K562 (cell line): ENCODE measurements at regions not wholly inside any gene's neighbourhood (a gene's known extent, or its start where the extent isn't known, plus 50 kb on each side); places are given as distances from the start of the nearest gene placed in this dataset.

Experiments
- ATAC-seq: fragments of 200-7000 bp; cut with Tn5 transposase; 3 replicates; pipeline ENCODE4 v1.9.1; 2020; ENCODE audit warnings: moderate library complexity
- BruUV-seq: library from RNA; stranded (reverse); fragments of 400-500 nt; replicated peaks from 2 replicates; lab custom pipeline; 2021; lab: Mats Ljungman, UMichigan
- CTCF ChIA-PET: fragments of 300-600 bp; formaldehyde crosslinking; extraction: SDS; loops from one replicate; lab custom pipeline; 2021; ENCODE audit warnings: low intra/inter-chr PET ratio; lab: Yijun Ruan, JAX
- POLR2A ChIA-PET: fragments of 300-600, 350-650 bp; sonication (Branson Sonifier 250); formaldehyde crosslinking; extraction: SDS; loops from one replicate; lab custom pipeline; 2021; ENCODE audit warnings: antibody characterized with exemption, inconsistent platforms; lab: Yijun Ruan, JAX
- DNase-seq, 4 experiments: peaks; one replicate each; pipeline versions ENCODE4 v3.0.0 to v3.0.0-alpha.2; 2011 to 2018; ENCODE audit warnings: low spot score in 3 of 4, mixed read lengths in 3 of 4; ENCODE audit errors: extremely low read depth in 1 of 4
- FAIRE-seq: peaks from 2 replicates; lab custom pipeline; 2011; peaks lifted over from hg19 to GRCh38; lab: Jason Lieb, UNC
- H2AFZ ChIP-seq: 2 replicates; pipeline ENCODE4 v1.6.0; 2011; ENCODE audit warnings: low read depth, low read length, control low read depth, inconsistent platforms
- H3K27ac ChIP-seq: fragments of 200-600 bp; 3 replicates; pipeline ENCODE4 v1.8.0; 2011; ENCODE audit warnings: low read depth, mild to moderate bottlenecking, control low read depth, inconsistent platforms, low read length, moderate library complexity, mixed read lengths; ENCODE audit errors: extremely low read depth
- H3K27me3 ChIP-seq, 2 experiments: fragments of 300-600 bp in 1 of 2; 2 replicates in 1 of 2; 3 replicates in 1 of 2; pipeline versions ENCODE4 v1.6.0 to v1.8.0; 2011; ENCODE audit warnings: inconsistent platforms in 2 of 2, low read length in 2 of 2, mild to moderate bottlenecking in 1 of 2, mixed read lengths in 1 of 2, moderate library complexity in 1 of 2; ENCODE audit not compliant: control insufficient read depth in 2 of 2, insufficient read depth in 2 of 2
- H3K36me3 ChIP-seq: fragments of 300-600 bp; 3 replicates; pipeline ENCODE4 v1.8.0; 2011; ENCODE audit warnings: mild to moderate bottlenecking, low read length, inconsistent platforms; ENCODE audit not compliant: control insufficient read depth, insufficient read depth
- H3K4me1 ChIP-seq, 2 experiments: fragments of 200-600 bp in 1 of 2; replicated peaks in 1 of 2; 2 replicates in 1 of 2; 3 replicates in 1 of 2; pipeline versions ENCODE4 v1.5.1 to v1.8.0; 2011; ENCODE audit warnings: inconsistent platforms in 2 of 2, low read length in 2 of 2, mild to moderate bottlenecking in 1 of 2, mixed read lengths in 1 of 2, moderate library complexity in 1 of 2; ENCODE audit not compliant: control insufficient read depth in 2 of 2, insufficient read depth in 2 of 2
- H3K4me2 ChIP-seq: 2 replicates; pipeline ENCODE4 v1.6.1; 2011; ENCODE audit warnings: low read length, control low read depth, inconsistent platforms, mixed read lengths; ENCODE audit not compliant: insufficient read depth
- H3K4me3 ChIP-seq: fragments of 200-600 bp; sonication (generic), shearing (Covaris generic); 2 replicates; pipeline ENCODE4 v1.5.1; 2016; ENCODE audit warnings: control low read depth, inconsistent platforms
- H3K79me2 ChIP-seq: fragments of 200-600 bp; 3 replicates; pipeline ENCODE4 v1.8.0; 2011; ENCODE audit warnings: low read length, inconsistent platforms; ENCODE audit not compliant: control insufficient read depth, insufficient read depth
- H3K9ac ChIP-seq, 2 experiments: 2 replicates each; pipeline versions ENCODE4 v1.6.0 to v1.6.1; 2011; ENCODE audit warnings: low read depth in 2 of 2, low read length in 2 of 2, control low read depth in 1 of 2, inconsistent platforms in 1 of 2, mild to moderate bottlenecking in 1 of 2, mixed read lengths in 1 of 2; ENCODE audit not compliant: insufficient read depth in 1 of 2
- H3K9me1 ChIP-seq: one replicate; pipeline ENCODE4 v1.6.0; 2011; ENCODE audit warnings: inconsistent platforms, mild to moderate bottlenecking, low read length, moderate library complexity; ENCODE audit not compliant: control insufficient read depth, insufficient read depth
- H3K9me3 ChIP-seq: replicated peaks from 2 replicates; pipeline ENCODE4 v1.5.1; 2011; ENCODE audit warnings: low read depth, low read length, inconsistent platforms; ENCODE audit not compliant: control insufficient read depth, insufficient read depth
- H4K20me1 ChIP-seq: replicated peaks from 2 replicates; pipeline ENCODE4 v1.6.1; 2011; ENCODE audit warnings: low read length, inconsistent platforms, mixed read lengths; ENCODE audit not compliant: control insufficient read depth, insufficient read depth
- BDP1 ChIP-seq: IDR thresholded peaks from 3 replicates; pipeline ENCODE4 v1.6.1; 2011; ENCODE audit not compliant: insufficient read length, insufficient read depth
- JUN ChIP-seq, 2 experiments: sonication (generic) in 1 of 2; formaldehyde crosslinking in 1 of 2; IDR thresholded peaks; 2 replicates each; pipeline versions ENCODE4 v1.6.1 to v1.8.0; 2012 to 2022; ENCODE audit warnings: borderline replicate concordance in 2 of 2, mild to moderate bottlenecking in 2 of 2, improper control_type of control experiment in 1 of 2, low read depth in 1 of 2, low read length in 1 of 2, missing genetic modification reagents in 1 of 2
- KDM1A ChIP-seq, 2 experiments: fragments of 450-650 bp; IDR thresholded peaks; 2 replicates each; pipeline ENCODE4 v1.6.1; 2016; ENCODE audit warnings: mild to moderate bottlenecking in 2 of 2
- KLF13 ChIP-seq: fragments of 450-650 bp; IDR thresholded peaks from 2 replicates; pipeline ENCODE4 v1.6.1; 2016; ENCODE audit warnings: missing genetic modification characterization, low read depth, mild to moderate bottlenecking, missing compliant biosample characterization, moderate library complexity, borderline replicate concordance
- MED1 ChIP-seq: sonication (generic); formaldehyde crosslinking; IDR thresholded peaks from 2 replicates; pipeline ENCODE4 v1.8.1; 2023; ENCODE audit warnings: missing genetic modification reagents, borderline replicate concordance
- MEIS2 ChIP-seq: fragments of 450-650 bp; IDR thresholded peaks from 2 replicates; pipeline ENCODE4 v1.6.1; 2014; ENCODE audit warnings: mild to moderate bottlenecking; ENCODE audit not compliant: partially characterized antibody
- MYC ChIP-seq, 2 experiments: fragments of 250-450 bp in 1 of 2; sonication (Bioruptor Pico) in 1 of 2; IDR thresholded peaks; 2 replicates each; pipeline versions ENCODE4 v1.5.1 to v1.6.1; 2012 to 2021; ENCODE audit warnings: low read depth in 2 of 2, borderline replicate concordance in 1 of 2, improper control_type of control experiment in 1 of 2, low read length in 1 of 2, mild to moderate bottlenecking in 1 of 2, moderate library complexity in 1 of 2
- NR2C2 ChIP-seq, 2 experiments: fragments of 200-800 bp in 1 of 2; sonication (Bioruptor generic) in 1 of 2; sonication (generic) in 1 of 2; formaldehyde crosslinking in 1 of 2; IDR thresholded peaks; 2 replicates each; pipeline versions ENCODE4 v1.6.1 to v1.8.0; 2016 to 2022; ENCODE audit warnings: mild to moderate bottlenecking in 1 of 2, missing compliant biosample characterization in 1 of 2, missing genetic modification characterization in 1 of 2, missing genetic modification reagents in 1 of 2
- PTBP1 ChIP-seq: fragments of 200-400 bp; formaldehyde crosslinking; IDR thresholded peaks from 2 replicates; pipeline ENCODE4 v1.6.1; 2017; ENCODE audit warnings: low read depth, low read length
- RBM17 ChIP-seq: fragments of 200-400 bp; formaldehyde crosslinking; IDR thresholded peaks from 2 replicates; pipeline ENCODE4 v1.6.1; 2017; ENCODE audit warnings: low read depth, mild to moderate bottlenecking, low read length, borderline replicate concordance
- WGBS: fragments of 100-300 bp; shearing (Covaris generic); methylation state at CpG from one replicate; pipeline ENCODE4 v1.1.6; 2016; ENCODE audit warnings: low coverage, mixed read lengths; ENCODE audit not compliant: insufficient coverage; ENCODE audit errors: missing lambda C conversion rate; 5-methylcytosine and 5-hydroxymethylcytosine counted together
- in situ Hi-C: fragments of 300-500 bp; cut with MboI; formaldehyde crosslinking; loops from 4 replicates; pipeline ENCODE4 v1.15.0; 2018; ENCODE audit warnings: inconsistent platforms, mixed read lengths
- intact Hi-C: fragments of 100-400 bp; cut with micrococcal nuclease; formaldehyde crosslinking; loops from 2 replicates; pipeline ENCODE4 v1.14.2; 2022
- TF ChIP-seq, protein P1 (sequence below): fragments of 200-600 bp; sonication (generic); IDR thresholded peaks from one replicate; pipeline ENCODE4 v1.6.1; 2012; ENCODE audit warnings: mild to moderate bottlenecking, low read depth, low read length, inconsistent platforms

DNA sequence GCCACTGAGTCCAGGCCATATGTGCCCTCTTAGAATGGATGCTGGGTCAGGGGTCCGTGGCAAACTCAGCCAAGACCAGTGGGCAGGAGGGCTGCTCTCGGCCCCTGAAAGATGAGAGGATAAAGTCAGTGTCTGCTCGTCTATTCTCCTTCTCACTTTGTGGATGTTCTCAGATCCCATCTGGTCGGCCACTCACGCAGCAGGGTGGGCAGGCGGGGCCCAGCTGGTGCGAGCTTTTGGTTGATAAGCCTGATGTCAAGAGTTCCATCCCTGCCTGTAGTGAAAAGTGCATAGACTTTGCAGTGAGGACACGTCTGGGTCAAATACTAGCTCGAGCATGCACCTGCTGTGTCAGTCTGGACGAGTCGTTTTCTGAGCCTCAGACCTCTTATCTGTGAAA is 556.2 kb upstream of the EEF2KMT start:
- Histone ChIP-seq H3K27me3 (peaks cover 0 to 15% of the 10 kb centered on the region in 2 experiments; a peak in 2 of 5 replicates), H3K79me2 (no peaks in the 10 kb centered on the region), H3K4me1 (no peaks in the 10 kb centered on the region), H4K20me1 (no peaks in the 10 kb centered on the region), H2AFZ (no peak overlapping the region), H3K27ac (no peak overlapping the region), H3K9me3 (no peaks in the 10 kb centered on the region), H3K36me3 (no peaks in the 10 kb centered on the region), H3K4me3 (no peak overlapping the region), H3K9ac (no peak overlapping the region), H3K4me2 (no peak overlapping the region), H3K9me1 (peaks cover 2% of the 10 kb centered on the region)
- ChIA-PET CTCF (no interaction called here), POLR2A (interaction anchor here (0.6 kb wide), 2 partner anchors 17 to 38 kb away, joined by 3 to 4 read pairs; no protein-coding TSS in a partner anchor)
- in situ Hi-C loops (no loop called here), intact Hi-C loops (no loop called here)
- 0% methylated on average over 11 of the region's 11 CpGs for WGBS
- ATAC-seq (no peak), FAIRE-seq (no peak), DNase-seq (no peak)
- BruUV-seq = no TSS peak
- TF ChIP-seq, protein P1, sequence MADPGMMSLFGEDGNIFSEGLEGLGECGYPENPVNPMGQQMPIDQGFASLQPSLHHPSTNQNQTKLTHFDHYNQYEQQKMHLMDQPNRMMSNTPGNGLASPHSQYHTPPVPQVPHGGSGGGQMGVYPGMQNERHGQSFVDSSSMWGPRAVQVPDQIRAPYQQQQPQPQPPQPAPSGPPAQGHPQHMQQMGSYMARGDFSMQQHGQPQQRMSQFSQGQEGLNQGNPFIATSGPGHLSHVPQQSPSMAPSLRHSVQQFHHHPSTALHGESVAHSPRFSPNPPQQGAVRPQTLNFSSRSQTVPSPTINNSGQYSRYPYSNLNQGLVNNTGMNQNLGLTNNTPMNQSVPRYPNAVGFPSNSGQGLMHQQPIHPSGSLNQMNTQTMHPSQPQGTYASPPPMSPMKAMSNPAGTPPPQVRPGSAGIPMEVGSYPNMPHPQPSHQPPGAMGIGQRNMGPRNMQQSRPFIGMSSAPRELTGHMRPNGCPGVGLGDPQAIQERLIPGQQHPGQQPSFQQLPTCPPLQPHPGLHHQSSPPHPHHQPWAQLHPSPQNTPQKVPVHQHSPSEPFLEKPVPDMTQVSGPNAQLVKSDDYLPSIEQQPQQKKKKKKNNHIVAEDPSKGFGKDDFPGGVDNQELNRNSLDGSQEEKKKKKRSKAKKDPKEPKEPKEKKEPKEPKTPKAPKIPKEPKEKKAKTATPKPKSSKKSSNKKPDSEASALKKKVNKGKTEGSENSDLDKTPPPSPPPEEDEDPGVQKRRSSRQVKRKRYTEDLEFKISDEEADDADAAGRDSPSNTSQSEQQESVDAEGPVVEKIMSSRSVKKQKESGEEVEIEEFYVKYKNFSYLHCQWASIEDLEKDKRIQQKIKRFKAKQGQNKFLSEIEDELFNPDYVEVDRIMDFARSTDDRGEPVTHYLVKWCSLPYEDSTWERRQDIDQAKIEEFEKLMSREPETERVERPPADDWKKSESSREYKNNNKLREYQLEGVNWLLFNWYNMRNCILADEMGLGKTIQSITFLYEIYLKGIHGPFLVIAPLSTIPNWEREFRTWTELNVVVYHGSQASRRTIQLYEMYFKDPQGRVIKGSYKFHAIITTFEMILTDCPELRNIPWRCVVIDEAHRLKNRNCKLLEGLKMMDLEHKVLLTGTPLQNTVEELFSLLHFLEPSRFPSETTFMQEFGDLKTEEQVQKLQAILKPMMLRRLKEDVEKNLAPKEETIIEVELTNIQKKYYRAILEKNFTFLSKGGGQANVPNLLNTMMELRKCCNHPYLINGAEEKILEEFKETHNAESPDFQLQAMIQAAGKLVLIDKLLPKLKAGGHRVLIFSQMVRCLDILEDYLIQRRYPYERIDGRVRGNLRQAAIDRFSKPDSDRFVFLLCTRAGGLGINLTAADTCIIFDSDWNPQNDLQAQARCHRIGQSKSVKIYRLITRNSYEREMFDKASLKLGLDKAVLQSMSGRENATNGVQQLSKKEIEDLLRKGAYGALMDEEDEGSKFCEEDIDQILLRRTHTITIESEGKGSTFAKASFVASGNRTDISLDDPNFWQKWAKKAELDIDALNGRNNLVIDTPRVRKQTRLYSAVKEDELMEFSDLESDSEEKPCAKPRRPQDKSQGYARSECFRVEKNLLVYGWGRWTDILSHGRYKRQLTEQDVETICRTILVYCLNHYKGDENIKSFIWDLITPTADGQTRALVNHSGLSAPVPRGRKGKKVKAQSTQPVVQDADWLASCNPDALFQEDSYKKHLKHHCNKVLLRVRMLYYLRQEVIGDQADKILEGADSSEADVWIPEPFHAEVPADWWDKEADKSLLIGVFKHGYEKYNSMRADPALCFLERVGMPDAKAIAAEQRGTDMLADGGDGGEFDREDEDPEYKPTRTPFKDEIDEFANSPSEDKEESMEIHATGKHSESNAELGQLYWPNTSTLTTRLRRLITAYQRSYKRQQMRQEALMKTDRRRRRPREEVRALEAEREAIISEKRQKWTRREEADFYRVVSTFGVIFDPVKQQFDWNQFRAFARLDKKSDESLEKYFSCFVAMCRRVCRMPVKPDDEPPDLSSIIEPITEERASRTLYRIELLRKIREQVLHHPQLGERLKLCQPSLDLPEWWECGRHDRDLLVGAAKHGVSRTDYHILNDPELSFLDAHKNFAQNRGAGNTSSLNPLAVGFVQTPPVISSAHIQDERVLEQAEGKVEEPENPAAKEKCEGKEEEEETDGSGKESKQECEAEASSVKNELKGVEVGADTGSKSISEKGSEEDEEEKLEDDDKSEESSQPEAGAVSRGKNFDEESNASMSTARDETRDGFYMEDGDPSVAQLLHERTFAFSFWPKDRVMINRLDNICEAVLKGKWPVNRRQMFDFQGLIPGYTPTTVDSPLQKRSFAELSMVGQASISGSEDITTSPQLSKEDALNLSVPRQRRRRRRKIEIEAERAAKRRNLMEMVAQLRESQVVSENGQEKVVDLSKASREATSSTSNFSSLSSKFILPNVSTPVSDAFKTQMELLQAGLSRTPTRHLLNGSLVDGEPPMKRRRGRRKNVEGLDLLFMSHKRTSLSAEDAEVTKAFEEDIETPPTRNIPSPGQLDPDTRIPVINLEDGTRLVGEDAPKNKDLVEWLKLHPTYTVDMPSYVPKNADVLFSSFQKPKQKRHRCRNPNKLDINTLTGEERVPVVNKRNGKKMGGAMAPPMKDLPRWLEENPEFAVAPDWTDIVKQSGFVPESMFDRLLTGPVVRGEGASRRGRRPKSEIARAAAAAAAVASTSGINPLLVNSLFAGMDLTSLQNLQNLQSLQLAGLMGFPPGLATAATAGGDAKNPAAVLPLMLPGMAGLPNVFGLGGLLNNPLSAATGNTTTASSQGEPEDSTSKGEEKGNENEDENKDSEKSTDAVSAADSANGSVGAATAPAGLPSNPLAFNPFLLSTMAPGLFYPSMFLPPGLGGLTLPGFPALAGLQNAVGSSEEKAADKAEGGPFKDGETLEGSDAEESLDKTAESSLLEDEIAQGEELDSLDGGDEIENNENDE = no peak
- TF ChIP-seq MYC (IDR thresholded peaks at IDR 0.05; ENCODE audit: low read depth, low read length) (no peak), MYC (CRISPR knock-in tag; IDR thresholded peaks at IDR 0.05; ENCODE audit: borderline replicate concordance, low read depth) (no peak), KLF13 (tag) (no peak), JUN (IDR thresholded peaks at IDR 0.05; ENCODE audit: borderline replicate concordance, low read depth, low read length) (no peak), JUN (CRISPR knock-in tag; IDR thresholded peaks at IDR 0.05; ENCODE audit: borderline replicate concordance) (no peak), KDM1A (IDR thresholded peaks at IDR 0.05) (no peak), MEIS2 (no peak), PTBP1 (no peak), MED1 (CRISPR knock-in tag) (no peak), NR2C2 (CRISPR knock-in tag; IDR thresholded peaks at IDR 0.05) (no peak), NR2C2 (tag; IDR thresholded peaks at IDR 0.05) (no peak), BDP1 (no peak), RBM17 (no peak)
